Astrocyte (in vitro differentiated cells and primary cell): ENCODE measurements at regions not wholly inside any gene's neighbourhood (a gene's known extent, or its start where the extent isn't known, plus 50 kb on each side); places are given as distances from the start of the nearest gene placed in this dataset.
A peak's percentile ranks its signal among the peaks of the same experiment; 100 is the strongest.

Experiments
- DNase-seq: peaks from one replicate; pipeline ENCODE4 v3.0.0-alpha.2; 2010; ENCODE audit warnings: low read depth
- FAIRE-seq: peaks from 2 replicates; lab custom pipeline; 2011; peaks lifted over from hg19 to GRCh38; lab: Jason Lieb, UNC
- H2AFZ ChIP-seq: 2 replicates; pipeline ENCODE4 v1.6.0; 2012; ENCODE audit warnings: low read depth, low read length, inconsistent platforms
- H3K27ac ChIP-seq: 2 replicates; pipeline ENCODE4 v1.5.1; 2011; ENCODE audit warnings: low read depth, low read length, inconsistent platforms
- H3K27me3 ChIP-seq: 2 replicates; pipeline ENCODE4 v1.6.0; 2011; ENCODE audit warnings: low read length, inconsistent platforms; ENCODE audit not compliant: insufficient read depth
- H3K36me3 ChIP-seq: 2 replicates; pipeline ENCODE4 v1.5.1; 2011; ENCODE audit warnings: low read length, inconsistent platforms; ENCODE audit not compliant: insufficient read depth
- H3K4me1 ChIP-seq: 2 replicates; pipeline ENCODE4 v1.5.1; 2011; ENCODE audit warnings: low read length, inconsistent platforms; ENCODE audit not compliant: insufficient read depth
- H3K4me2 ChIP-seq: 2 replicates; pipeline ENCODE4 v1.6.0; 2012; ENCODE audit warnings: low read length, inconsistent platforms
- H3K4me3 ChIP-seq: 2 replicates; pipeline ENCODE4 v1.5.1; 2011; ENCODE audit warnings: low read depth, mild to moderate bottlenecking, low read length, inconsistent platforms; ENCODE audit not compliant: insufficient read depth
- H3K79me2 ChIP-seq: 2 replicates; pipeline ENCODE4 v1.6.0; 2012; ENCODE audit warnings: mild to moderate bottlenecking, low read length, inconsistent platforms; ENCODE audit not compliant: insufficient read depth
- H3K9ac ChIP-seq: 2 replicates; pipeline ENCODE4 v1.6.0; 2012; ENCODE audit warnings: mild to moderate bottlenecking, low read length, inconsistent platforms
- H3K9me3 ChIP-seq: 2 replicates; pipeline ENCODE4 v1.5.1; 2012; ENCODE audit warnings: low read depth, mild to moderate bottlenecking, low read length, inconsistent platforms; ENCODE audit not compliant: insufficient read depth
- H4K20me1 ChIP-seq: 2 replicates; pipeline ENCODE4 v1.6.0; 2012; ENCODE audit warnings: low read length, inconsistent platforms; ENCODE audit not compliant: insufficient read depth
- H3K27ac Mint-ChIP-seq: one replicate; pipeline ENCODE4 v1.8.0; 2021; ENCODE audit warnings: mild to moderate bottlenecking, mixed read lengths; ENCODE audit not compliant: unreplicated experiment
- H3K27me3 Mint-ChIP-seq: one replicate; pipeline ENCODE4 v1.8.0; 2021; ENCODE audit warnings: low read depth, mixed read lengths; ENCODE audit not compliant: unreplicated experiment
- H3K36me3 Mint-ChIP-seq: one replicate; pipeline ENCODE4 v1.8.0; 2021; ENCODE audit warnings: low read depth, mixed read lengths; ENCODE audit not compliant: unreplicated experiment
- H3K4me1 Mint-ChIP-seq: one replicate; pipeline ENCODE4 v1.8.0; 2021; ENCODE audit warnings: low read depth, mixed read lengths; ENCODE audit not compliant: unreplicated experiment
- H3K4me3 Mint-ChIP-seq: one replicate; pipeline ENCODE4 v1.8.0; 2021; ENCODE audit warnings: mild to moderate bottlenecking, moderate library complexity, mixed read lengths; ENCODE audit not compliant: unreplicated experiment
- H3K9me3 Mint-ChIP-seq: one replicate; pipeline ENCODE4 v1.8.0; 2021; ENCODE audit warnings: mild to moderate bottlenecking, mixed read lengths; ENCODE audit not compliant: unreplicated experiment
- CTCF ChIP-seq: IDR thresholded peaks from 2 replicates; pipeline ENCODE4 v1.5.1; 2011; ENCODE audit warnings: low read depth, mild to moderate bottlenecking, inconsistent platforms, low read length, moderate library complexity; ENCODE audit not compliant: insufficient read depth
- EZH2 ChIP-seq: IDR thresholded peaks from 2 replicates; pipeline ENCODE4 v1.6.1; 2012; ENCODE audit warnings: mild to moderate bottlenecking, low read length, inconsistent platforms; ENCODE audit not compliant: insufficient read depth

GRCh38 chr10:111243126-111243525 lies 166.3 kb downstream of the ADRA2A start:
- TF ChIP-seq EZH2 (no peak), CTCF (no peak)
- Histone ChIP-seq H3K27ac (no peak overlapping the region), H3K79me2 (no peaks in the 10 kb centered on the region), H4K20me1 (no peaks in the 10 kb centered on the region), H3K9me3 (no peaks in the 10 kb centered on the region), H3K4me2 (no peak overlapping the region), H3K4me3 (no peak overlapping the region), H2AFZ (no peak overlapping the region), H3K27me3 (no peaks in the 10 kb centered on the region), H3K9ac (no peak overlapping the region), H3K36me3 (no peaks in the 10 kb centered on the region), H3K4me1 (no peaks in the 10 kb centered on the region)
- DNase-seq (no peak), FAIRE-seq (no peak)
- Mint-ChIP-seq H3K4me1 (peaks cover 16% of the 10 kb centered on the region), H3K27ac (peak overlapping the region; percentile 34), H3K9me3 (no peaks in the 10 kb centered on the region), H3K27me3 (peaks cover 2% of the 10 kb centered on the region), H3K36me3 (no peaks in the 10 kb centered on the region), H3K4me3 (no peak overlapping the region)

- FAIRE-seq (no peak), DNase-seq (no peak)
- H3K9me3 ChIP-seq, result no peaks in the 10 kb centered on the region
- H3K4me3 ChIP-seq, result no peak overlapping the region
- H4K20me1 ChIP-seq, result no peaks in the 10 kb centered on the region
- no peak for TF ChIP-seq CTCF
- TF ChIP-seq EZH2, result no peak
- no peak overlapping the region for H3K27ac Mint-ChIP-seq
- H2AFZ ChIP-seq, result no peak overlapping the region
- H3K4me3 Mint-ChIP-seq, result no peak overlapping the region
- H3K4me2 ChIP-seq, result peak overlapping the region; percentile 1
- no peaks in the 10 kb centered on the region for H3K79me2 ChIP-seq
- no peaks in the 10 kb centered on the region for H3K36me3 Mint-ChIP-seq
- H3K4me1 ChIP-seq, result no peaks in the 10 kb centered on the region
- H3K9me3 Mint-ChIP-seq, result no peaks in the 10 kb centered on the region
- H3K9ac ChIP-seq, result no peak overlapping the region
- no peaks in the 10 kb centered on the region for H3K27me3 Mint-ChIP-seq
- no peak overlapping the region for H3K27ac ChIP-seq
- peaks cover 18% of the 10 kb centered on the region for H3K4me1 Mint-ChIP-seq
- H3K27me3 ChIP-seq, result no peaks in the 10 kb centered on the region
- H3K36me3 ChIP-seq, result no peaks in the 10 kb centered on the region
Observed at GRCh38 chr10:111246136-111246535, 169.3 kb downstream of the ADRA2A start.

- Mint-ChIP-seq H3K27ac (peak overlapping the region; percentile 87), H3K36me3 (no peaks in the 10 kb centered on the region), H3K4me1 (peaks cover 18% of the 10 kb centered on the region), H3K4me3 (no peak overlapping the region), H3K27me3 (no peaks in the 10 kb centered on the region), H3K9me3 (no peaks in the 10 kb centered on the region)
- Histone ChIP-seq H2AFZ (peak overlapping the region; percentile 5), H3K27me3 (no peaks in the 10 kb centered on the region), H3K36me3 (no peaks in the 10 kb centered on the region), H3K79me2 (no peaks in the 10 kb centered on the region), H3K4me3 (no peak overlapping the region), H3K9me3 (no peaks in the 10 kb centered on the region), H3K9ac (no peak overlapping the region), H3K27ac (no peak overlapping the region), H4K20me1 (no peaks in the 10 kb centered on the region), H3K4me1 (no peaks in the 10 kb centered on the region), H3K4me2 (no peak overlapping the region)
- TF ChIP-seq CTCF, result no peak
- no peak for TF ChIP-seq EZH2
- DNase-seq, result no peak
- no peak for FAIRE-seq
Observed at GRCh38 chr10:111246814-111247452, 170.1 kb downstream of the ADRA2A start.
